NCI-H460 (cell line): ENCODE measurements at regions not wholly inside any gene's neighbourhood (a gene's known extent, or its start where the extent isn't known, plus 50 kb on each side); places are given as distances from the start of the nearest gene placed in this dataset.

Experiments
- DNase-seq: peaks from one replicate; pipeline ENCODE4 v3.0.0-alpha.2; 2016; ENCODE audit warnings: low read depth; ENCODE audit errors: extremely low read depth

DNA sequence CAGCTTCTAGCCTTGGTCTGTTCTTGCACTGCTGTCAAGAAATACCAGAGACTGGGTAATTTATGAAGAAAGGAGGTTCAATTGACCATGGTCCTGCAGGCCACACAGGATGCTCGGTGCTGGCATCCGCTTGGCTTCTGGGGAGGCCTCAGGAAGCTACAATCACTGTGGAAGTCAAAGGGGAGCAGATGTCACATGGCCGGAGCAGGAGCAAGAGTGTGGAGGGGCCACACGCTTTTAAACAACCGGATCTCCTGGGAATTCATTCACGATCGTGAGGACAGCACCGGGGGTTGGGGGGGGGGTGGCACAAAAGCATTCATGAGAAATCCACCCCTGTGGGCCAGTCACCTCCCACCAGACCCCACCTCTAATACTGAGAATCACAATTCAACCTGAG, 850.4 kb upstream of the SALL3 start:
- no peak for DNase-seq

DNA sequence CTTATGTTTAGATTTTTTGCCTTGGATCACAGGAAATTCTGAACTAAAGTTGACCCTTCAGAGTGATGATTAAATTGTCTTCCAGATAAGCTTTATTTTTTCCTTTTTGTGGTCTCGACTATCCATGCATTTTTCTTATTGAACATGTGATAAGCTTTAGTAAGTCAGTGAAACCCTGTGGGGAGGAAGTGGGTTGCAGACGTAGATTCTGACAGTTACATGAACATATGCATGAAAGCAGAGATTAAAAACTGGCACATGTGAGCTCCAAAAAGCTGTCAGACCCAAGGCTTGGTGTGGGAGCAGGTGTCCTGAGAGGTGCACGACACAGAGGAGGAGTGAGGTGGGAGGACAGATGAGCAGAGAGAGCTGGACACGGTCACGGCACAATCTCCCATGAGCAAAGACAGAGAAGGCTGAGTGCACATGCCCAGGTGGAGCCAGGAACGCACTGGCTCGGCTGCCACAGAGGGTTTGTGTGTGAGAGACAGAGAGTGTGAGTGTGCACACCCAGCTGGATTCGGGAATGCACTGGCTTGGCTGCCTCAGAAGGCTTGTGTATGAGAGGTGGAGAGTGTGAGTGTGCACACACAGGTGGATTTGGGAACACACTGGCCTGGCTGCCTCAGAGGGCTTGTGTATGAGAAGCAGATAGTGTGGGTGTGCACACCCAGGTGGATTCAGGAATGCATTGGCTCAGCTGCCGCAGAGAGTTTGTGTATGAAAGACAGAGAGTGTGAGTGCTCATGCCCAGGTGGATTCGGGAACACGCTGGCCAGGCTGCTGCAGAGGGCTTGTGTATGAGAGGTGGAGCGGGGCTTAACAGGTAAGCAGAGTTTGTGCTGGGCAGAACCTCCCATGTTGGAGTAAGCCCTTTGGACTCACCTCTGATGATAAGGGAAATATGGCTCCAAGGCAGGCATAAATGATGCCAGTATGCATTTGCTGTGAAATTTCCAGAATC, 849.1 kb upstream of the SALL3 start:
- no peak for DNase-seq

GRCh38 chr18:78133729-78134128, 845.9 kb upstream of the SALL3 start:
- no peak for DNase-seq

GRCh38 chr18:78136986-78137385, 842.6 kb upstream of the SALL3 start:
- no peak for DNase-seq

- no peak for DNase-seq
These were observed 840.6 kb upstream of the SALL3 start for GRCh38 chr18:78138983-78139496.

- DNase-seq: no peak
These were observed 839.3 kb upstream of the SALL3 start for GRCh38 chr18:78140294-78140693.

- no peak for DNase-seq
These were observed 834.9 kb upstream of the SALL3 start for GRCh38 chr18:78144669-78145068.

- no peak for DNase-seq
These were observed 834.5 kb upstream of the SALL3 start for GRCh38 chr18:78145096-78145495.

DNA sequence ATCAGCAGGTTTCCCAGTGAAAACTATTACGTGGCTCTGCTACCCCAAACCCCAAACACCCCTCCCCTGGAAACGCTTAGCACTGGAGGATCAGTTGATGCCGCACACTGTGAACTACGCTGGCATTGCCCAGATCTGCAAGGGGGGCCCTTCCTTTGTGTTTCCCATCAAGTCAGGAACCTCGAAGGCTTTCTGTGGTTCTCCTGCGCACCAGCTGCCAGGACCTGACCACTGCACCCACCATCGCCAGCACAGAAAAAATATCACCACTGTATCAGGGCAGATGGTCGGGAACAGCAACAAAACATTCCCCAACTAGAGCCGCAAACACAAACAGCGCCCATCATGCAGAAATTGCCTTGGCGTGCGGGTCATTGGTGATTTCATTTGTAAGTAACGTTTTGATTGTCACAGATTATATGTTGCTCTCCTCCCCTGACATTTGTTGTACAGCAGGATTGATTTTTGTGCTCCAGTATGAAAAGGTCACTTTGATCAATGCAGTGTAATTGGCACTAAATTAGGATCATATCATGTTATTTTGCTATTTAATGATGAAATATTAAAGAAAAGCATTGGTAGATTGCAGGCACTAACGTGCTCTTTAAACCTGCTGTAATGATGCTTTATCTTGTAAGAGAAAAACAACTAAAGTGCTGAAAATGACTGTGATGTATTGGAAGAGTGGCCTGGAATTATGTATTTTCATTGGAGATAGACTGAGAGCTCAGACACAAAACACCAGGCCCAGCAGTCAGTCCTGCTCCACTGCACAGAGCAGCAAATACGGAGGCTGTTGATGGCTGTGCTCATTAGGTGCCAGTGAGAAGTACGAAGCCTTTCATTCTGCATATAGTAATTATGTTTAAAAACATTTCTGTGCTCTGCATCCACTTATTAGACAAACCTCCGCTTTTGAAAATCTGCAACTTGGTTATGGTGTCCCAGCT, 833.2 kb upstream of the SALL3 start:
- no peak for DNase-seq

- no peak for DNase-seq
These were observed 829.0 kb upstream of the SALL3 start for GRCh38 chr18:78150590-78150989.

GRCh38 chr18:78151234-78151633, 828.4 kb upstream of the SALL3 start:
- DNase-seq: no peak

GRCh38 chr18:78151948-78152725, 827.5 kb upstream of the SALL3 start:
- no peak for DNase-seq

GRCh38 chr18:78153362-78153761, 826.3 kb upstream of the SALL3 start:
- no peak for DNase-seq

DNA sequence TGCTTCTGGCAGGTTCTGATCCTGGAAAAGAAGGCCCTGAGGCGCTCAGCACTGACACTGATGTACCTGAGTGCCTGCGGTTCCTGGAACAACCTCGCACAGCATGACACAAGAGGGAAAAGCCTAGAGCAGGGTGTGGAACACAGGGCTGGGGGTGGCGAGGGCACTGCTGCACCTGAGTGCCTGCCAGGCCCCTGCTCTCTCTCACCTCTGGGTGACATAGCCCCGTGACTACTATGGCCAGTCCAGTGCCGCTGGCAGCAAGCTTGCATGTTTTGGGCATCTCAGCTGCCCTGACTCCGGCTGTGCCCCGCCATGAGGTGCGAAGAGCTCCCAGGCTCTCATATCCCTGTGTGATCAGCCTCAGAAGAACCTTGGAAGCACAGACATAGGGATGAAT, 825.2 kb upstream of the SALL3 start:
- no peak for DNase-seq

GRCh38 chr18:78154853-78155252, 824.8 kb upstream of the SALL3 start:
- no peak for DNase-seq

DNA sequence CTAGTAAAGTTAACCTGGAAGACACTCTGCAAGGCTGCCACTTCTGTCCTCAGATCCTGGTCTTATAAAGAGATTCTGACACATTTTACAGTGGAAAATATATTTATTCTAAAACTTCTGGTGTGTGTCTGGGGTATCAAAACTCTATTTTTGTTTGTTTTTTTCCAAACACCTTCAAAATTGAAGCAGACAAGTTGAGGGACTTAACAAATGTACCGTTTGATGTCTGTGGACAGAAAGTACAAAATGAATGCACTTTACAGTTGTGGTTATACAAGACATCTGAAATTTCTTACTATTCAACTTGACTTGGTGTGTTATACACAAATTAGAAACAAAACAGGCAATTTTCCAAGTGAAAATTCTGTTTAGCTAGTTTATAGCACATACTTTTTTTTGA, 823.2 kb upstream of the SALL3 start:
- DNase-seq: no peak

- no peak for DNase-seq
These were observed 820.7 kb upstream of the SALL3 start for GRCh38 chr18:78158943-78159342.

- DNase-seq: no peak
These were observed 820.2 kb upstream of the SALL3 start for GRCh38 chr18:78159397-78159796.

DNA sequence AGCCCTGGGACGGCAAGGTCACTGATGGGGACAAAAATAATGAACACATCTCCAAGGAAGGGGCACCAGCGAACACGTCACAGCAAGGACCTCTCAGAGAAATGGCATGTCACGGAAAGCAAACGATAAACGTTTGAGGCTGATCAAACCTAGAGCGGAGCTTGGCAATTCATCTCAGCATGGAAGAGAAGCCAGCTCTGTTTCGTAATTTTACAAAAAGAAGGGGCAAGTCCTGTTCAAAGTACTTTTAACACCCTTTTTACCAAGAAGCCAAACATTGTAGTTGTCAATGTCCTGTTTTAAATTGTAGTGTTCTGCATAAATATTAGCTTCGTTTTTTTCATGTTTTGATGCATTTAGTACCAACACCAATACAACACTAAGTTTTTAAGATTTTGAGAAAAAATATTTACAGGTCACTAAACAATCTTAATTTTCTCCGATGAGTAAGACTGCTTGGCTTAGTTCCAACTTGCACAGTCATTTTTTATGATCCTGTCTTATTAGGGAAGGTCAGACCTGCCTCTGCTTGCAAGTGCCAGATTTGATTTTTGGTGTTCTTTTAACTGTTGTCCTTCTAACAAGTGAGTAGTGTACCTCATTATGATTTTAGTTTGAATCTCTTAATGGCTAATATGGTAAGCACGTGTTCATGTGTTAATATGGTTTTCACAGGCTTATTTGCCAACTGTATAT, 818.5 kb upstream of the SALL3 start:
- DNase-seq: no peak

GRCh38 chr18:78165525-78165924, 814.1 kb upstream of the SALL3 start:
- no peak for DNase-seq
